ENCODE measurements at regions not wholly inside any gene's neighbourhood (a gene's known extent, or its start where the extent isn't known, plus 50 kb on each side); places are given as distances from the start of the nearest gene placed in this dataset.

GRCh38 chr6:56864171-56864616 is 90.7 kb upstream of the BEND6 start:
- no peak for DNase-seq (ENCODE audit: low read depth in 2 of 2)

GRCh38 chr6:56863366-56863765 is 91.5 kb upstream of the BEND6 start:
- no peak for DNase-seq (ENCODE audit: low read depth in 2 of 2)

- DNase-seq (ENCODE audit: low read depth in 2 of 2), result no peak
These were observed 92.3 kb upstream of the BEND6 start for GRCh38 chr6:56862415-56863175.

GRCh38 chr6:56860475-56860874 is 94.4 kb upstream of the BEND6 start:
- no peak for DNase-seq (ENCODE audit: low read depth in 2 of 2)

GRCh38 chr6:56856036-56856580 is 98.8 kb upstream of the BEND6 start:
- no peak for DNase-seq (ENCODE audit: low read depth in 2 of 2)

- DNase-seq (ENCODE audit: low read depth in 2 of 2), result no peak
These were observed 100.8 kb upstream of the BEND6 start for GRCh38 chr6:56854086-56854485.

GRCh38 chr6:56853541-56853940 is 101.4 kb upstream of the BEND6 start:
- no peak for DNase-seq (ENCODE audit: low read depth in 2 of 2)

GRCh38 chr6:56852260-56853010 is 102.5 kb upstream of the BEND6 start:
- DNase-seq (ENCODE audit: low read depth in 2 of 2), result no peak

GRCh38 chr6:56851541-56852259 is 103.2 kb upstream of the BEND6 start:
- peak in 1 of 2 experiments; percentile 8 for DNase-seq (ENCODE audit: low read depth in 2 of 2)

- DNase-seq (ENCODE audit: low read depth in 2 of 2), result no peak
These were observed 103.8 kb upstream of the BEND6 start for GRCh38 chr6:56851074-56851473.

- DNase-seq (ENCODE audit: low read depth in 2 of 2), result no peak
These were observed 104.3 kb upstream of the BEND6 start for GRCh38 chr6:56850626-56851025.

- DNase-seq (ENCODE audit: low read depth in 2 of 2), result no peak
These were observed 105.0 kb upstream of the BEND6 start for GRCh38 chr6:56849896-56850295.

- no peak for DNase-seq (ENCODE audit: low read depth in 2 of 2)
These were observed 106.8 kb upstream of the BEND6 start for GRCh38 chr6:56848105-56848504.

GRCh38 chr6:56845032-56845431 is 109.9 kb upstream of the BEND6 start:
- DNase-seq (ENCODE audit: low read depth in 2 of 2), result no peak

GRCh38 chr6:56843476-56844349 is 111.2 kb upstream of the BEND6 start:
- peak; percentile 15 to 33 for DNase-seq (ENCODE audit: low read depth in 2 of 2)

- no peak for DNase-seq (ENCODE audit: low read depth in 2 of 2)
These were observed 112.0 kb upstream of the BEND6 start for GRCh38 chr6:56842686-56843475.

- DNase-seq (ENCODE audit: low read depth in 2 of 2), result no peak
These were observed 113.2 kb upstream of the BEND6 start for GRCh38 chr6:56841751-56842150.

GRCh38 chr6:56841381-56841749 is 113.5 kb upstream of the BEND6 start:
- DNase-seq (ENCODE audit: low read depth in 2 of 2), result no peak

- no peak for DNase-seq (ENCODE audit: low read depth in 2 of 2)
These were observed 114.2 kb upstream of the BEND6 start for GRCh38 chr6:56840467-56841380.

Measured in stimulated activated CD4-positive, alpha-beta T cell treated with anti-CD3 and anti-CD28 coated beads, Interleukin-12 subunit alpha, Interleukin-12 subunit beta, amount 100 ng/mL, for 24 hours (primary cell).